ENCODE measurements at regions not wholly inside any gene's neighbourhood (a gene's known extent, or its start where the extent isn't known, plus 50 kb on each side); places are given as distances from the start of the nearest gene placed in this dataset.

DNA sequence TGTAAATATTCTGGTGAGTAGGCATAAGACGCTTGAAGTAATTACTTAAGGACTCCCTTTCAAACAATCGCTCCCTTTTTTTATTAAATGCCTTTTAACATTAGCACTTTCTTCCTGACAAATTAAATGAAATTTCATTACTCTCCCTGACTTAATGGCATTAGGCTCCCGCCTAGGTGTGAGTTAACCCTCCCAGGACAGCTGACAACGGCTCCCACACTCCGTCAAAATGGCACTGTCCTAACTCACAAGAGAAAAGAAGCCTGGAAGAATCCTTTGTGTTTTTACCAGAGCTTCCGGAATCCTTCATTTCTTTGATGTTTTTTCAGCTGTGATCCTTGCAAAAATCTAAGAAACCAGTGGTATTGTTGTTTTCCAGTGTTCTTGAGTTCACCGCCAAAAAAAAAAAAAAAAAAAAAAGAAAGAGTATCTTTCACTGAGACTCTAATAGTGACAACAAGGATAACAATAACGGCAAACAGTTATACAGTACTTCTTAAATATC, 861.0 kb upstream of the NR2F2 start:
- ATAC-seq (no peak), DNase-seq (ENCODE audit: low spot score) (no peak), FAIRE-seq (no peak)
- Histone ChIP-seq H3K27ac (ENCODE audit: extremely low read length, insufficient read depth, low read length) (no peak overlapping the region), H3K4me1 (ENCODE audit: insufficient read depth, low read length) (no peaks in the 10 kb centered on the region), H3K9ac (ENCODE audit: insufficient read depth, low read depth, low read length) (no peak overlapping the region), H4K20me1 (ENCODE audit: insufficient read depth, low read length) (no peaks in the 10 kb centered on the region), H3K4me3 (replicated peaks in 1 of 3; ENCODE audit: insufficient read depth in 1 of 3, low read depth in 2 of 3, low read length in 3 of 3) (no peak overlapping the region), H3K79me2 (ENCODE audit: insufficient read depth, low read length) (no peaks in the 10 kb centered on the region), H3K36me3 (replicated peaks in 1 of 2; ENCODE audit: control insufficient read depth in 1 of 2, insufficient read depth in 2 of 2, low read length in 2 of 2) (no peaks in the 10 kb centered on the region), H3K27me3 (ENCODE audit: control insufficient read depth in 1 of 2, insufficient read depth in 2 of 2, low read length in 2 of 2) (no peaks in the 10 kb centered on the region), H3K4me2 (ENCODE audit: low read depth, low read length) (no peak overlapping the region), H2AFZ (ENCODE audit: low read length) (no peak overlapping the region), H3K9me3 (ENCODE audit: low read length) (peaks cover 77% of the 10 kb centered on the region)
- CTCF ChIA-PET (ENCODE audit: low intra/inter-chr PET ratio, low total read pairs): no interaction called here
- no TSS peak for BruUV-seq (replicated peaks)
- in situ Hi-C loops (cut with HindIII; ENCODE audit: extremely low pct_ligation_motif_present, low pct_unique_long_range_greater_than_20kb) (no loop called here), intact Hi-C loops (cut with micrococcal nuclease; ENCODE audit: unreplicated experiment) (no loop called here)
- POLR2A ChIA-PET: no interaction called here
- TF ChIP-seq, protein P1, sequence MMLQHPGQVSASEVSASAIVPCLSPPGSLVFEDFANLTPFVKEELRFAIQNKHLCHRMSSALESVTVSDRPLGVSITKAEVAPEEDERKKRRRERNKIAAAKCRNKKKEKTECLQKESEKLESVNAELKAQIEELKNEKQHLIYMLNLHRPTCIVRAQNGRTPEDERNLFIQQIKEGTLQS (CRISPR knock-in tag; IDR thresholded peaks at IDR 0.05): no peak
- no peak for TF ChIP-seq TSC22D2 (CRISPR knock-in tag; IDR thresholded peaks at IDR 0.05; ENCODE audit: borderline replicate concordance)
- WGBS (ENCODE audit: low lambda C conversion rate): 55% methylated on average over 8 of the region's 8 CpGs

DNA sequence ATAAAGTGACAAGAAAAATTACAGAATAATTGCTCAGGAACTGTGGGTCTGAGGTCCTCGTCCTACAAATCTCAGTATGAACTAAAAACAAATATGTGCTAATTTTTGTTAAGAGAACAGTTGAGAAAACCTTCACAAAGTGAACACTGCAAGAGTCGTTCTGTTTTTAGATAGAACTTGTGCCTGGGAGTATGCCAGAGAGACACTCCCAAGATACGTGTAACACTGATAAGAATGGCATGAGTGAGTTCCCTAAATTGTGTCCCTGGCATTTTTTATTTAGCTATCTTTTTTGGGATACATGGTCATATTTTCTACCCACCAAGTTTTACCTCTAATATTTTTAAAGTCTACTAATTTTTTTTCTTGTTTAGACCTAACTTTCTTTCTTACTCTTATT, 860.0 kb upstream of the NR2F2 start:
- peaks cover 75% of the 10 kb centered on the region for H3K9me3 ChIP-seq (ENCODE audit: low read length)
- intact Hi-C loops (cut with micrococcal nuclease; ENCODE audit: unreplicated experiment): no loop called here

More for the DNA sequence above, 860.0 kb upstream of the NR2F2 start:
- FAIRE-seq: no peak
- Histone ChIP-seq H3K36me3 (replicated peaks in 1 of 2; ENCODE audit: control insufficient read depth in 1 of 2, insufficient read depth in 2 of 2, low read length in 2 of 2) (no peaks in the 10 kb centered on the region), H3K4me2 (ENCODE audit: low read depth, low read length) (no peak overlapping the region), H3K79me2 (ENCODE audit: insufficient read depth, low read length) (no peaks in the 10 kb centered on the region), H3K27ac (ENCODE audit: extremely low read length, insufficient read depth, low read length) (no peak overlapping the region), H2AFZ (ENCODE audit: low read length) (no peak overlapping the region), H3K4me3 (replicated peaks in 1 of 3; ENCODE audit: insufficient read depth in 1 of 3, low read depth in 2 of 3, low read length in 3 of 3) (no peak overlapping the region), H3K27me3 (ENCODE audit: control insufficient read depth in 1 of 2, insufficient read depth in 2 of 2, low read length in 2 of 2) (no peaks in the 10 kb centered on the region), H4K20me1 (ENCODE audit: insufficient read depth, low read length) (no peaks in the 10 kb centered on the region), H3K4me1 (ENCODE audit: insufficient read depth, low read length) (no peaks in the 10 kb centered on the region), H3K9ac (ENCODE audit: insufficient read depth, low read depth, low read length) (no peak overlapping the region)
- in situ Hi-C loops (cut with HindIII; ENCODE audit: extremely low pct_ligation_motif_present, low pct_unique_long_range_greater_than_20kb): no loop called here
- no peak for ATAC-seq
- POLR2A ChIA-PET: no interaction called here
- DNase-seq (ENCODE audit: low spot score): no peak
- CTCF ChIA-PET (ENCODE audit: low intra/inter-chr PET ratio, low total read pairs): no interaction called here
- no peak for TF ChIP-seq TCF7 (IDR thresholded peaks at IDR 0.05; ENCODE audit: low read depth)
- TF ChIP-seq ZNF20 (CRISPR knock-in tag; IDR thresholded peaks at IDR 0.05): no peak
- WGBS (ENCODE audit: low lambda C conversion rate): 23% methylated on average over 3 of the region's 3 CpGs
- BruUV-seq (replicated peaks): no TSS peak
